ENCODE measurements at regions not wholly inside any gene's neighbourhood (a gene's known extent, or its start where the extent isn't known, plus 50 kb on each side); places are given as distances from the start of the nearest gene placed in this dataset.
A peak's percentile ranks its signal among the peaks of the same experiment; 100 is the strongest.

GRCh38 chr16:82405736-82406135 lies 221.0 kb upstream of the CDH13 start:
- no peak for DNase-seq (ENCODE audit: low read depth)

- DNase-seq (ENCODE audit: low read depth) = no peak
Measured at GRCh38 chr16:82404586-82405315, 222.0 kb upstream of the CDH13 start.

GRCh38 chr16:82402665-82403218 lies 224.0 kb upstream of the CDH13 start:
- DNase-seq (ENCODE audit: low read depth) = no peak

DNA sequence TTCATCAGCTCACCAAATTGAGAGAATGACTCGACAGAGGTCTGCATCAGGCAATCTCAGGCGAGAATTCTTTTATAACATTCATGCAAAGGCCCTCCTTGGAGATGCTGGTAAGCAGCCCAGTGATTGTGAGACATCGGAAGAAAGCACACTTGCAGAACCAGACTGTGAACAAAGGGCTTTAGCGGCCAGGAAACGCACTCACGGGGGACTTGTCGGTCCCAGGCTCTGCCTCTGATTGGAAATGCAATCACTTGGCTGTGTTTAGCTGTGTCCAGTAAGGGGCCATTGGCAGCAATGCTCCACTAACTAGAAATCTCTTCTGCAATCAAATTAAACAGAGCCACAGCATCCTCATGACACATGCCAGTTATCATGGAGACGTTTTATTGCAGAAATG lies 226.7 kb upstream of the CDH13 start:
- no peak for DNase-seq (ENCODE audit: low read depth)

DNA sequence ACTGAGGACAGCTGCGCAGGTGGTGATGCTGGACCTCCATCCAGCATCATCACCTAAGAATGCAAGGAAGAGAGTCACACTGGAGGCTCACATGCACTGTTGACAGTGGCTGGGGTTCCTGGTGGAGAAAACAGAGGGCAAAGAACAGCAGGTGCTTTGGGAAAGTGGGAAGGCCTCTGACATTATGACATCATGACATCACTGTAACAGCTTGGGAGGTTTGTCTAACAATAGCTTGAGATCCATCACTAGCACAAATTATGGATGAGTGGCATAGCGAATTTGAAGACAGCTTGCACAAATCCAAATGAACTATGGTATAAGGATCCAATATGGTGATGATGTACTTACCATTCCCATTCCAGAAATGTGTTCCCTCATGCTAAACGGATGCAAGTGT lies 226.5 kb upstream of the MPHOSPH6 start:
- DNase-seq (ENCODE audit: low read depth) = no peak

DNA sequence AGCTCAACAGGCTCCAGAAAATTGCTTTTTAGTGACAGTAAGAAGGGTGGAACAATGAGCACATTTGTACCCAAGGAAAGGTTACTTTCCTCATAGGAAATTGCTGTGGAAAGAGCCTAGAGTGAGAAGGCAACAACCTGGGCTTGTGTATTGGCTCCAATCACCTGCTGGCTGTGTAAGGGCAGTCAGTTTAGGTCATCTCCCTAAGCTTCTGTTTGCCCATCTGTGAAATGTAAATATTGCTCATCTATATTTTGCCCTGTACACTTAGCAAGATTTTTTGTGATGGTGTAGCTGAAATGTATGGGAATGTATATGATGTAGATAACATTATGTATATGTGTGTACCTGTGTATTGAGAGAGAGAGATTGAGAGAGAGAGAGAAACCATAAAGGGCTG lies 225.2 kb upstream of the MPHOSPH6 start:
- no peak for DNase-seq (ENCODE audit: low read depth)

GRCh38 chr16:82391690-82392089 lies 221.7 kb upstream of the MPHOSPH6 start:
- no peak for DNase-seq (ENCODE audit: low read depth)

- DNase-seq (ENCODE audit: low read depth) = no peak
Measured at GRCh38 chr16:82389956-82390650, 220.1 kb upstream of the MPHOSPH6 start.

DNA sequence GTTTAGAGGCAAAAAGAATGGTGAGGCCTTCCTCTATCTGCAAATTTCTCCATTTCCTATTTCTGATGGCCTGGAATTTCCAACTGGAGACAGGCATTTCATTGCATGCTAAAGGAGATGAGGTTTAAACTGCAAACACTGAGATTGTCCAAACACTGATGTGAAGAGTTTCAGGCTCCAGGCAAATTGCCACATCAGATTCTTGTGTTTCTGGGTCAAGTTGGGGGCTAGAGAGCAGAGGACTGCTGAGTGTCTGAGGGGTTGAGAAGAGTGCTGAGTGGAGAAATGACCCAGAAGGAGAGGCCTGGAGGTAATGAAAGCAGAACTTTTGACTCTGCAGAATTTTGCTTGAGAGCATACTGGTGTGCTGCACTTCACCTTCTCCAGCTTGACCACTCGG lies 216.7 kb upstream of the MPHOSPH6 start:
- DNase-seq (ENCODE audit: low read depth) = no peak

- DNase-seq (ENCODE audit: low read depth) = no peak
Measured at GRCh38 chr16:82384949-82385348, 214.9 kb upstream of the MPHOSPH6 start.

DNA sequence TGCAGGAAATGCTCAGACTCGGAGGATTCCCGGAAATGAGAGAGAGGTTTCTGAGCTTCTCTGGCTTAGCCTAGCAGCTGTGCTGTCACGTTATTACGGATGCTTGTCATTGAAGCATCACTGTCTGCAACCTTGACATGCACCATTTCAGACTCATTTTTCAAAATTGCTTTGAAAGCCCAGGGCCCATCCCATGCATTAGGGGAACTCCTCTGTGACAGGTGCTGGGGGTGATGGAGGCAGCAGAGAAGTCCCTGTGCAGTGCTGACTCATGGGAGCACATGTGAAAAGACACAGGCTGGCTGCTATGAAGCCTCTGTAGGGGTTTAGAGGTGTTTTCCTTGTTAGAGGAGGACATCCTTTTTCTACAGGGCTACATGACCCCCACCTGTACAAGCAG lies 214.0 kb upstream of the MPHOSPH6 start:
- DNase-seq (ENCODE audit: low read depth) = no peak

DNA sequence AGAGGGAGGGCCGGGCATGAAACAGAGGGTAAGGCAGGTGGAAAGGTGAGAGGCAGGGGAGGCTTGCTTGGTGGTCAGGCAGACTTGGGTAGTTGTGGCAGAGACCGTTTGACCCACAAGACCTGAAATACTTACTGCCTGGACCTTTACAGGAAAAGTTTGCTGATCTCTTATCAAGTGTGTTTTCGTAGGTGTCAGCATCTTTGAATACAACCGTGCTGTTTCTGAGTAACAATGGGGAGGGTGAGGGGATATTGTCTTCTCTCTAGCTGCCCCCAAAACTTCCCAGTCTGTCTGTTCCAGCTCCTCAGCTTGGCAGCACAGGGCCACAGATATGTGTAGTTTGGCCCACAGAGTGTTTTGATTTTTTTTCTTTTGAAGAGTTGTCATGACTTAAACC lies 212.5 kb upstream of the MPHOSPH6 start:
- DNase-seq (ENCODE audit: low read depth) = no peak

GRCh38 chr16:82379551-82379950 lies 209.5 kb upstream of the MPHOSPH6 start:
- DNase-seq (ENCODE audit: low read depth) = no peak

DNA sequence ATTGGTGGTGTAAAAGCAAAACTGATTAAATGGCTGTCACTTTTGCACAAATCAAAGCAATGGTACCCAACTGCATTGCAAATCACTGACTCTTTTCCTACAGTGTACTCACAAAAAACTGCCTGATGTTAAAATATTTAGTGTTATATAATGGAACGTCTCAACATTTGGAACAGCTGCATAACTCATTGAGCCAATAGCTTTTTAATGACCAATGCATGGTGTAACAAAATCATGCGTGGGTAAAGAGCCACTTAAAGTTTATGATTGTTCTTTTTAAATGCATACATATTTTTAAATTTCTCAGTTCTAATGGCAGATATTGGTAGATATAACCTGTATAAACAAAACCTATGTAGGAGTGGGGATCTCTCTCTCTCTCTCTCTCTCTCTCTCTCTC lies 204.0 kb upstream of the MPHOSPH6 start:
- no peak for DNase-seq (ENCODE audit: low read depth)

DNA sequence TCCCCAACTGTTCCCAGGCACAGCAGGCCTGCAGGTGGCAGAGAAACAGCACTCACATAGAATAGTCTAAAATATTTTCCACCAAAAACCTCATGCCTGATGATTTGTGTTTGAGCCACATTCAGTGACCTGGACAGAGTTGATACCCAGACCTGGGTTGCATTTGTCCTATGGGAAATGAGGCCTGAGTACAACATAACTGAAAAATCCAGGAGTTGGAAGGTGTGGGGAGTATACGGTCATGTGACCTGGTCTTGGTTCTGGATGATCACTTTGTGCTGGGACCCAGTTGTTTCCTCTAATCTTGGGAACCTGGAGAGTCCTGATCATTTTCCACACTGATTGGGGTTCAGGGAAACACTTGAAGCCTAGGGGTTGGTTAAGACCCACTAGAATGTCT lies 200.3 kb upstream of the MPHOSPH6 start:
- no peak for DNase-seq (ENCODE audit: low read depth)

GRCh38 chr16:82368041-82368440 lies 198.0 kb upstream of the MPHOSPH6 start:
- peak; percentile 2 for DNase-seq (ENCODE audit: low read depth)

DNA sequence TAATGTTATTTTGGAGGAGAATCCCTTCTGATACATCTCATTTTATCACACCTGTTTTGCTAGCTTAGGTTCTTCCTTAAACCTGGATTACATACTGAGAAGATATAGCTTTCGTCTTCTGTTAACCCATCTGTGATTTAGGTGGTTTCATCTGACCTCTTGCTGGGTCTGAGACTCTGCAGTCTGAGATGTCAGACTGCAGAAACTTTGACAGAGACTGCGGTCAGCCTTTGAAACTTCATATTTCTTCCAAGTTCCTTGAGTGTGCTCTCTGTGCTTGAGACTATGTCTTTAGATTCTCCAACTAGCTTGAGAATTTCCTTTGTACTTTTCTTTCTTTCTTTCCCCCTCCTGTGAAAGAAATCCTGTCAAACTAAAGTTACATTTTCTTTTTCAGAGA lies 196.4 kb upstream of the MPHOSPH6 start:
- DNase-seq (ENCODE audit: low read depth) = no peak

- no peak for DNase-seq (ENCODE audit: low read depth)
Measured at GRCh38 chr16:82364690-82365089, 194.7 kb upstream of the MPHOSPH6 start.

DNA sequence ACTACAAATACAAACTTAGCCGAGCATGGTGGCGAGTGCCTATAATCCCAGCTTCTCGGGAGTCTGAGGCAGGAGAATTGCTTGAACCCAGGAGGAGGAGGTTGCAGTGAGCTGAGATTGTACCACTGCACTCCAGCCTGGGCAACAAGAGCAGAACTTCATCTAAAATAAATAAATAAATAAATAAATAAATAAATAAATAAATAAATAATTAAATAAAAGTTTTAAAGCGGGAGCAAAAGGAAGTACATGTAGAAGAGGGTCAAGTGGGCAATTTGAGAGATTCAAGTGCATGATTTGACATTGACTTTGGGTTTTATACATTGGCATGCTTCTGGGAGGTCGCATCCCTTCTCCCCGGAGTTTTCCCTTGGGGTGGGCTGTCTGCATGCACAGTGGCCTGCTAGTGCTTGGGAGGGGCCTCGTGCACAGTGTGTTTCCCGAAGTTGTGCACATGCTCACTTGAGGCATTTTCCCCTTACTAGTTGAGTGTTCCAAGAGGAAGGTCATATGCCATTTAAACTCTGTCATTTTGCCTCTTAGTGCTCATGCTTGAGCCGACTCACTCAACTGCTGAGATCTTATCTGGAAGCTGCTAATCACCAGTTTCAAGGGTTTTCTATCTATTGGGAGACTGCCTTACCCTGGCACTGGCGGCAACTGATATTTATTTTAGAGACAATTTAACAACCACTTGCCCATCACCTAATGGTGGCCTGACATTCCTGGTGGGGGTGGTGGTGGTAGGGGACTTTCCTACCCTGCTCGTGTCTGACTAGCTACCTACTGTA lies 193.2 kb upstream of the MPHOSPH6 start:
- DNase-seq (ENCODE audit: low read depth) = no peak

DNA sequence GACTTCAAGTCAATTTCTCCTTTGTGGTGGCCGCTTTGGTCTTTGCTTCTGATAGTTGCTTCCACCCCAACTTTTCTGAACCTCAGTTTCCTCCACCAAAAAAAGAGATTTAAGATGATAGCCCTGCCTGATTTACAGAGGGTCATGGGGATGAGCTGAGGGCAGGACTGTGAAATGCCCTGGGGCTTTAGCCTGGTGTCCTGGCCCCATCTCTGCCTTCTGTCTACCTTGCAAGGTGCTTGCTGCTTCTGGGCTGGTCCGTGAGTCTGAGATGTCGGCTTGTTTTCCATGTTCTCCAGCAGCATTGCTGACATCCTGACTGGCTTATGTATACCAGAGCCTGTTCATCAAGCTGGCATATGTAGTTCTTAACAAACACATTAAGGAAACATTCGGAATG lies 191.9 kb upstream of the MPHOSPH6 start:
- no peak for DNase-seq (ENCODE audit: low read depth)

GRCh38 chr16:82360024-82360783 lies 190.2 kb upstream of the MPHOSPH6 start:
- DNase-seq (ENCODE audit: low read depth) = no peak

- no peak for DNase-seq (ENCODE audit: low read depth)
Measured at GRCh38 chr16:82358606-82359221, 188.7 kb upstream of the MPHOSPH6 start.
